GM21786 (cell line): ENCODE measurements at regions not wholly inside any gene's neighbourhood (a gene's known extent, or its start where the extent isn't known, plus 50 kb on each side); places are given as distances from the start of the nearest gene placed in this dataset.

ENCODE experiments used
- ATAC-seq: cut with Tn5 transposase; IDR thresholded peaks from one replicate; pipeline ENCODE4 v1.9.1; 2021; ENCODE audit not compliant: unreplicated experiment

DNA sequence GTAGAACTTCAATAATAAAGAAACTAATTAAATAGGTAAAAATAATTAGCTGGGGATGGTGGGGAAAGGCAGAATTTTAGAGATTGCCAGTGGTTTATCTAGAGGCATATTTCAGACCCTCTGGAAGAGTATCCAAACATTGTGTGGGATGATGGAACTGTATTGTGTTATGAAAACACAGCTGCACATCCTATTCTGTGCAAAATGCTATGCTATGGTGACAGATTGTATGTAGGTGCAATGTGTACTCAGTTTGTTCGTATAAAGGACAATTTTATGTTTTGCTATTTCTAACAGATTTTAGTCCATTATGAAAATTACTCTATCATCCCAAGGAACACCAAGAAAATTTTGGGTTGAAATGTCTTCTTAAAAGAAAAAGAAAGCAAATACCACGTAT is 1054.7 kb downstream of the PDHA2 start:
- no peak for ATAC-seq

DNA sequence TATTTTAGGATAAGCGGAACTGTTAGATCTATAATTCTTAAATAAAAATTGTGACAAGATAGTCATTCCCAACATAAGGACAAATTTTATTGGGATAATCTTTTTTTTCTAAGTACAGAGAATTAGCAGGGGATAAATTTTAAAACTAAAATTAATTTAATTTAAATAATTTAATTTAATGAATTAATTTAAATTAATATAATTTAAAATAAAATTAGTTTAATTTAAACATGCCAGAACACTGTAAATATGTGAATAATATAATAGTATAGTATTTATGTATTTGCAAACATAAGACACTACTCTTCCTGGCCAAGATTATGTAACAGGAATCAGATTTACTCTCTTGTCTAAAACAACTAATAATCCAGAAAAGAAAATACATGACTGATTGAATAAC is 1055.9 kb downstream of the PDHA2 start:
- no peak for ATAC-seq

DNA sequence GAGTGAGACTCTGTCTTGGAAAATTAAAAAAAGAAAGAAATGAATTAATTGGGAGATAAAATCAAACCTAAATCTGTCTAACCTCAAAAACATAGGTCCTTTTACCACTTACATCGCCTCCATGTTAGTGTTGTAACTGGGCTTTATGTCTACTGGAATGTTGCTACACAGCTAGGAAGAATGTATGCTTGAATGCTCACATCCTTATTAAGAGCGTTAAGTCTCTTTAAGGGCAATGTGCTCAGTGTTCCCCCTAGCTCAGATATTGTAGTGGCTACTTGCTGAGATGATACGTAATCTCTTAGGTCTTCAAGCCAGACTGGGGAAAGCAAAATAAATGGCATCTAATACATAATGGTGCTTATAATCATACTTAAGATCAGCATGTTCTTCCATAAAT is 1072.8 kb downstream of the PDHA2 start:
- ATAC-seq, result no peak

GRCh38 chr4:96913441-96914080 is 1073.7 kb downstream of the PDHA2 start:
- no peak for ATAC-seq

GRCh38 chr4:96916711-96917110 is 1076.8 kb downstream of the PDHA2 start:
- ATAC-seq, result no peak

DNA sequence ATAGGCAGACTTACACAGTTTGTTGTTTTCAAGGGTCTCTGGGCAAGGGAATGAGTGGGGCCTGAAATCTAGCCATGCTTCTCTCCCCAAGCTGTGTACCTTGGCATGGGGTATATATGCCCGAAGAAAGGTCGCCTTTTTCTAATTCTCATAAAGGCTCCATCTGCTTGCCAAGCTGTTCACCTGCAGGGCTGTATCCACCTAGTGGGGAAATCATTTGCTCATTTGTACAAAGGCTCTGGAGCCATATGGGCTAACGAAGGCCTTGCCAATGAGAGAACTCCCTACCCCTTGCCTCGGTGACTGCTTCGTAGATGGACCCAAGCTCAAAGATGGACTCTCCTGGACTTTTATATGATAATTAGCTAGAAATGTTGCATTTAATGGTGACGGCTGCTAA is 1097.0 kb downstream of the PDHA2 start:
- ATAC-seq, result no peak

DNA sequence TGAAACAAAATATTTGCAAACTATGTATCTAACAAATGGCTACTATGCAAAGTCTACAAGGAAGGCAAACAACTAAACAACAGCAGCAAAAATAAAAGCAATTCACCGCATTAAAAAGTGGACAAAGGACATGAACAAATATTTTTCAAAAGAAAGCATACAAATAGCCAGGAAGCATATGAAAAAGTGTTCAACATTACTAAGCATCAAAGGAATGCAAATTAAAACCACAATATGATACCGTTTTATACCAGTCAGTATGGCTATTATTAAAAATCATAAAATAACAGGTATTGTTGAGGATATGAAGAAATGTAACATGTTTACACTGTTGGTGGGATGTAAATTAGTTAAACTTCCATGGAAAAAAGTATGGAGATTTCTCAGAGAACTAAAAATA is 1106.7 kb downstream of the PDHA2 start:
- ATAC-seq, result no peak

GRCh38 chr4:96952610-96953009 is 1112.7 kb downstream of the PDHA2 start:
- ATAC-seq, result no peak

DNA sequence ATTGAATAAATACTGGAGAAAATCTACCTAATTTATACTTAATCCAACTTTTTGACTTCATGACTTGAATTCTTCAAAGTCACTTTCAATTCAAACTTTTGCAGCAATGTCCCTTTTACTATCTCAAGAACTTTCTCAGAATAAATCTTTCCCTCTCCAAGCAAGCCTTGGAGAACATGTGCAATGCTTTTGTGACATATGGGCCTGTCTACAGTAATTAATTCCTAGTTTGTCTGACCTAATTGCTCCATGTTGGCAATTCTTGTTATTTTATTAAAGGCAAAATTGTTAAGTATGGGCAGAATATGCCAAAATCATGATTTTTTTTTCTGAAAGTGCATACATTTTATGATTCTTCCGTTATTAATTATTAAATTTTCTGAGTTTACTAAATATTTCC is 1115.3 kb downstream of the PDHA2 start:
- no peak for ATAC-seq

GRCh38 chr4:96955691-96956090 is 1115.8 kb downstream of the PDHA2 start:
- no peak for ATAC-seq

GRCh38 chr4:96969455-96969854 is 1129.6 kb downstream of the PDHA2 start:
- ATAC-seq, result no peak

DNA sequence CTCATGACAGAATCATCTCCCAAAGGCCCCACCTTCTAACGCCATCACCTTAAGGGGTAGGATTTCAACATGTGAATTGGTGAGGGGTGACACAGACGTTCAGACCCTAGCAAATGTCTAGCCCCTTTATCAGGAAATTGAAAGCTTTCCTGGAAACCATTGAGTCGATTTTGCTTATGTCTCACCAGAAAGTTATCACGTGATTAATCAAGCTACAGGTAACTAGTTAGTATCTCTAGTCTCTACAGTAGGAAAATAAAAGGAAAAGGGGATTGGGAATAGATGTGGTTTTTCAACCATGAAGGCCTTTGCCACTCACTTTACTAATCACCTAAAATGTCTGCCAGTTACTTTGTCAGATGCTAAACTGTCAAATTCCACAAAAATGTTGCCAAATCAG is 1133.0 kb downstream of the PDHA2 start:
- no peak for ATAC-seq

GRCh38 chr4:96974295-96974694 is 1134.4 kb downstream of the PDHA2 start:
- ATAC-seq, result no peak

DNA sequence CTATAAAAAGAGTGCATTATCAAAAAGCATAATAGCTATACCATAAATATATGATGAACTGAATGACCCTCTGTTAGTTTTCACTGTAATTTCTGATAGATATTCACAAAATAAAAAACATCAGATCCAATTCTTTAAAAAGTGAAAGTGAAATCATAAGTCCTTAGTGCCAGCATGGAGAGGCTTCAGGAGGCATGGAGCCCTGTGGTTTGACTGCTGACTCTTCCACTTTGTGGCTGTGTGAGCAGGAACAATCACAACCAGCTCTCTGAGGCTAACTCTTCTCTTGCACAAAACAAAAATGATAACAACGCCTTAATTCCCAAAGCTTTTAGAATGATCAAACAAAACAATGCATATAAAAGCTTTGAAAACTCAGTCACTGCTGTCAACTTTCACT is 1143.9 kb downstream of the PDHA2 start:
- ATAC-seq, result no peak

GRCh38 chr4:96986816-96987215 is 1146.9 kb downstream of the PDHA2 start:
- ATAC-seq, result no peak

GRCh38 chr4:96991083-96991482 is 1151.2 kb downstream of the PDHA2 start:
- no peak for ATAC-seq

- ATAC-seq, result no peak
Observed at GRCh38 chr4:96992443-96992842, 1150.8 kb downstream of the STPG2 start.

GRCh38 chr4:96993560-96993959 is 1149.7 kb downstream of the STPG2 start:
- no peak for ATAC-seq

DNA sequence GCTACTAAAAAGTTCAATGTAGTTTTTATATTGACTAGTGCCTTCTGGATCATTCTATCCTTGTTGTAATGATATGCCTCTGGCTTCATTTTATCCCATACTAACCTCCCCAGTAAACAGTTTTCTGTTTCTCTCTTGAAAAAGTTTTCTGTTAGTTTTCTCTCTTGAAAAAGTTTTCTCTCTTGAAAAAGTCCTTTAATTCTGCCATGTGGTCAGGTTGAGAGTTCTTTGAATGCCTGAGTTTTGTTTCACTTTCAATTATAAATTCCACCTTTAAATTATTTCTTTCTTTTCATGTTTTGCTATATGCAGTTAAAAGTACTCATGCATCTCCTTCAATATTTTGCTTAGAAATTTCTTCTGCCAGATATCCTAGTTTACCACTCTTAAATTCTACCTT is 1139.6 kb downstream of the STPG2 start:
- ATAC-seq, result no peak

- no peak for ATAC-seq
Observed at GRCh38 chr4:97013309-97013708, 1130.0 kb downstream of the STPG2 start.

- ATAC-seq, result no peak
Observed at GRCh38 chr4:97013711-97014110, 1129.6 kb downstream of the STPG2 start.

DNA sequence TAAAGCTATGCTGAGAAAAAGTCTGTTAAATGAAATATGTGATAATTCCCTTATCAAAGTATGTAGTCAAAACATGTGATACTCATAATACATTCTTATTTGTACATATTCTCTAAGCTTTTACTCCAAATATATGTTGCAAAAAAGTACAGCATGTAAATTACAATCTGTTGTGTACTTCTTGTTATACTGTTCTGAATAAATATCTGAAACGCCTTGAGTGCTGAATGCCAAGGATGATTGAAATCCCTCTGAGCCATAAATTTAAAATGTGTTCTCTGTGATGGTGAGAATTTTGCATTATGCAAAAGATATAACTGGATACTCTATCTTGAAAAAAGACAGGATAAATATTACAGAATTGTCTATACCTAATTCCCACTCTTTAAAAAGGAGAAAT is 1128.0 kb downstream of the STPG2 start:
- no peak for ATAC-seq

- ATAC-seq, result no peak
Observed at GRCh38 chr4:97016186-97016907, 1126.9 kb downstream of the STPG2 start.
